OCI-LY1 (cell line): ENCODE measurements at regions not wholly inside any gene's neighbourhood (a gene's known extent, or its start where the extent isn't known, plus 50 kb on each side); places are given as distances from the start of the nearest gene placed in this dataset.

Experiments
- H2AFZ ChIP-seq: fragments of 200-600 bp; sonication (generic), shearing (Covaris generic); 2 replicates; pipeline ENCODE4 v1.6.0; 2014; ENCODE audit warnings: antibody characterized with exemption, mild to moderate bottlenecking, low read length
- H3F3A ChIP-seq: fragments of 200-600 bp; sonication (generic), shearing (Covaris generic); 2 replicates; pipeline ENCODE4 v1.6.0; 2014; ENCODE audit warnings: mild to moderate bottlenecking, antibody characterized with exemption, low read length, moderate library complexity; ENCODE audit not compliant: insufficient read depth
- H3K27ac ChIP-seq: fragments of 200-600 bp; sonication (generic); 2 replicates; pipeline ENCODE4 v1.5.1; 2014; ENCODE audit warnings: low read length, mixed run types, mild to moderate bottlenecking, low read depth; ENCODE audit not compliant: poor library complexity, severe bottlenecking
- H3K27me3 ChIP-seq: fragments of 200-600 bp; sonication (generic); 2 replicates; pipeline ENCODE4 v1.6.0; 2014; ENCODE audit warnings: antibody characterized with exemption, mild to moderate bottlenecking, low read length, moderate library complexity; ENCODE audit not compliant: insufficient read depth
- H3K36me3 ChIP-seq: fragments of 200-600 bp; sonication (generic); 2 replicates; pipeline ENCODE4 v1.6.1; 2014; ENCODE audit warnings: mild to moderate bottlenecking, antibody characterized with exemption, low read length, moderate library complexity, mixed read lengths; ENCODE audit not compliant: insufficient read depth
- H3K4me1 ChIP-seq: fragments of 200-600 bp; sonication (generic); 2 replicates; pipeline ENCODE4 v1.5.1; 2014; ENCODE audit warnings: mild to moderate bottlenecking, low read length, moderate library complexity; ENCODE audit not compliant: insufficient read depth, severe bottlenecking
- H3K4me2 ChIP-seq: fragments of 200-600 bp; sonication (generic), shearing (Covaris generic); 2 replicates; pipeline ENCODE4 v1.6.1; 2014; ENCODE audit warnings: low read length
- H3K4me3 ChIP-seq: fragments of 200-600 bp; sonication (generic); 2 replicates; pipeline ENCODE4 v1.5.1; 2014; ENCODE audit warnings: low read length, low read depth, mild to moderate bottlenecking, mixed read lengths; ENCODE audit not compliant: poor library complexity, severe bottlenecking
- H3K79me2 ChIP-seq: fragments of 200-600 bp; shearing (Covaris generic); 2 replicates; pipeline ENCODE4 v1.6.1; 2016; ENCODE audit warnings: mixed run types, low read length, mixed read lengths; ENCODE audit not compliant: insufficient read depth
- H3K9ac ChIP-seq: fragments of 200-600 bp; sonication (generic), shearing (Covaris generic); 2 replicates; pipeline ENCODE4 v1.6.1; 2014; ENCODE audit warnings: mild to moderate bottlenecking, low read length, mixed read lengths
- H3K9me2 ChIP-seq: fragments of 200-600 bp; sonication (generic), shearing (Covaris generic); 2 replicates; pipeline ENCODE4 v1.6.1; 2014; ENCODE audit warnings: low read depth, mild to moderate bottlenecking, low read length, mixed read lengths
- H3K9me3 ChIP-seq: fragments of 200-600 bp; shearing (Covaris generic); 2 replicates; pipeline ENCODE4 v1.6.1; 2014; ENCODE audit warnings: low read length, mixed read lengths
- H4K20me1 ChIP-seq: fragments of 200-600 bp; sonication (generic), shearing (Covaris generic); 2 replicates; pipeline ENCODE4 v1.6.0; 2016; ENCODE audit warnings: mild to moderate bottlenecking, low read length; ENCODE audit not compliant: insufficient read depth
- EZH2 ChIP-seq: fragments of 200-600 bp; sonication (generic), shearing (Covaris generic); IDR thresholded peaks from 2 replicates; pipeline ENCODE4 v1.8.0; 2017; ENCODE audit warnings: borderline replicate concordance, mixed run types, mild to moderate bottlenecking, antibody characterized with exemption, low read length, moderate library complexity, mixed read lengths
- TF ChIP-seq, protein P1 (sequence below): fragments of 200-600 bp; sonication (generic), shearing (Covaris generic); IDR thresholded peaks from 2 replicates; pipeline ENCODE4 v1.5.1; 2017; ENCODE audit warnings: mild to moderate bottlenecking, antibody characterized with exemption, low read length, moderate library complexity, mixed read lengths

GRCh38 chr12:132395192-132395907 lies 66.0 kb upstream of the GALNT9 start:
- no peaks in the 10 kb centered on the region for H3K79me2 ChIP-seq
- H2AFZ ChIP-seq = no peak overlapping the region
- no peak overlapping the region for H3K27ac ChIP-seq
- no peaks in the 10 kb centered on the region for H4K20me1 ChIP-seq
- H3K9me2 ChIP-seq = no peaks in the 10 kb centered on the region
- H3K4me2 ChIP-seq = no peak overlapping the region
- no peak overlapping the region for H3K4me3 ChIP-seq
- no peaks in the 10 kb centered on the region for H3K4me1 ChIP-seq
- H3K9me3 ChIP-seq = no peaks in the 10 kb centered on the region
- H3K36me3 ChIP-seq = no peaks in the 10 kb centered on the region
- TF ChIP-seq, protein P1, sequence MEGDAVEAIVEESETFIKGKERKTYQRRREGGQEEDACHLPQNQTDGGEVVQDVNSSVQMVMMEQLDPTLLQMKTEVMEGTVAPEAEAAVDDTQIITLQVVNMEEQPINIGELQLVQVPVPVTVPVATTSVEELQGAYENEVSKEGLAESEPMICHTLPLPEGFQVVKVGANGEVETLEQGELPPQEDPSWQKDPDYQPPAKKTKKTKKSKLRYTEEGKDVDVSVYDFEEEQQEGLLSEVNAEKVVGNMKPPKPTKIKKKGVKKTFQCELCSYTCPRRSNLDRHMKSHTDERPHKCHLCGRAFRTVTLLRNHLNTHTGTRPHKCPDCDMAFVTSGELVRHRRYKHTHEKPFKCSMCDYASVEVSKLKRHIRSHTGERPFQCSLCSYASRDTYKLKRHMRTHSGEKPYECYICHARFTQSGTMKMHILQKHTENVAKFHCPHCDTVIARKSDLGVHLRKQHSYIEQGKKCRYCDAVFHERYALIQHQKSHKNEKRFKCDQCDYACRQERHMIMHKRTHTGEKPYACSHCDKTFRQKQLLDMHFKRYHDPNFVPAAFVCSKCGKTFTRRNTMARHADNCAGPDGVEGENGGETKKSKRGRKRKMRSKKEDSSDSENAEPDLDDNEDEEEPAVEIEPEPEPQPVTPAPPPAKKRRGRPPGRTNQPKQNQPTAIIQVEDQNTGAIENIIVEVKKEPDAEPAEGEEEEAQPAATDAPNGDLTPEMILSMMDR = no peak
- H3K9ac ChIP-seq = no peak overlapping the region
- H3K27me3 ChIP-seq = peaks cover 4% of the 10 kb centered on the region; the same call in 1 of the 2 replicates
- H3F3A ChIP-seq = no peaks in the 10 kb centered on the region

DNA sequence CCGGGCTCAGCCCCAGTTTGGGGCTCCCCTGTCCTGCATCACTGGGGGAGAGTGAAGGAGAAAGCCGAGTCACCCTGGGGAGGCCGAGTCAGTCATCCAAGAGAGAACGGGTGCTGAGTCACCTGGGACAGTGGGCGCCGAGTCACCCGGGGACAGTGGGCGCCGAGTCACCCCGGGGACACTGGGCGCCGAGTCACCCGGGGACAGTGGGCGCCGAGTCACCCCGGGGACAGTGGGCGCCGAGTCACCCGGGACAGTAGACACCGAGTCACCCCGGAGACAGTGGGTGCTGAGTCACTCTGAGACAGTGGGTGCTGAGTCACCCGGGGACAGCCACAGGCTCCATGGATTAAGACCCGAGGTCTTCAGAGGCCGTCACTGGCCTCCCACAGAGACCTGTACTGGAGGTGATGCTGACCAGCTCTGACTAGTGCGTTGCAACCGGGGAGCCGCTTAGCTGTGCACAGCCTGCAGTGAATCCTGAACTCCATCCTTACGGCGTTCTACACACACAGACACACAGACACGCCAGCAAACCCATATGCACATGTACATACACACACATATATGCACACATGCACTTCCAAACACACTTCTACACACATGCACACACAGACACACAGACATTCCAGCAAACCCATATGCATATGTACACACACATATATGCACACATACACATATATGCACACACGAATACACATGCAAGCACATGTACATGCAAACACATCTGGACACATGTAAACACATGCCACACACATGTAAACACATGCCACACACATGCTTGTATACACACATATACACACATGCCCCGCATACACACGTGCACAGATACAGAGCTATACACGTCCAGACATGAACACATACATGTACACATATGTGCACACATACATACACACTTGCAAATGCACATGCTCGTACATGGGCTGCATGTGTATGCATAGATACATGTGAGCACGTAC lies 64.9 kb upstream of the GALNT9 start:
- Histone ChIP-seq H3K4me1 (no peaks in the 10 kb centered on the region), H3K9me2 (no peaks in the 10 kb centered on the region), H3K9me3 (no peaks in the 10 kb centered on the region), H3K79me2 (no peaks in the 10 kb centered on the region), H3K27me3 (peaks cover 4% of the 10 kb centered on the region; the same call in 1 of the 2 replicates), H4K20me1 (no peaks in the 10 kb centered on the region), H3F3A (no peaks in the 10 kb centered on the region), H3K9ac (no peak overlapping the region), H3K27ac (no peak overlapping the region), H3K4me2 (no peak overlapping the region), H2AFZ (no peak overlapping the region), H3K36me3 (no peaks in the 10 kb centered on the region), H3K4me3 (no peak overlapping the region)
- TF ChIP-seq EZH2 = no peak
- TF ChIP-seq, protein P1 = no peak

DNA sequence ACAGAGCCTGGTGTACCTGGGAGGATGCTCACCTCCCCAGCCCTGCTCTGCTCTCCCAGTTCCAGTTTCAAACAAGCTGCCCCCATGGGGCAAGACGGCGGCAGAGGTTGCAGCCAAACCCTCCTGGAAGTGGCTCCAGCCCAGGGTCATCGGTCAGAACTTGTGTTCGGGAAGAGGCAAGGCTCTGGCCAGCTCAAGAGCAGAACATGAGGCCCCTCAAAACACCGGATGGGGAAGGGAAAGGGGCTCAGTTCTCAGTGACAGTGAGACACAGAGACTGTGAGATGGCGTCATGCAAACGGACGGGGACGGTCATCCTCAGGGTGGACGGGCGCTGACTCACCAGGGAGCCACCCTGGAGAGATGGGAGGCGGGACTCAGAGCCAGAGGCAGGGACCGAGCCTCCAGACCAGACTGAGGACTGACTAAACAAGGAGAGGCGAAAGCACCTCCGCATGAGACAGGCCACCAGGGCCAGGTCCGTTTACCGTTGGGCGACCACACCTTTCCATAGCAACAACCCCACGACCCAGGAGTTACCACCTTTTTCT lies 63.9 kb upstream of the GALNT9 start:
- Histone ChIP-seq H3K4me1 (no peaks in the 10 kb centered on the region), H3K36me3 (no peaks in the 10 kb centered on the region), H3K27ac (no peak overlapping the region), H3K27me3 (peaks cover 2% of the 10 kb centered on the region; the same call in 1 of the 2 replicates), H3K9ac (no peak overlapping the region), H3K9me2 (no peaks in the 10 kb centered on the region), H2AFZ (no peak overlapping the region), H3F3A (no peaks in the 10 kb centered on the region), H3K4me3 (no peak overlapping the region), H4K20me1 (no peaks in the 10 kb centered on the region), H3K9me3 (no peaks in the 10 kb centered on the region), H3K4me2 (no peak overlapping the region), H3K79me2 (no peaks in the 10 kb centered on the region)
- TF ChIP-seq, protein P1 = no peak
- TF ChIP-seq EZH2 = no peak
